KG1 (cell line): ENCODE measurements at regions not wholly inside any gene's neighbourhood (a gene's known extent, or its start where the extent isn't known, plus 50 kb on each side); places are given as distances from the start of the nearest gene placed in this dataset.
A peak's percentile ranks its signal among the peaks of the same experiment; 100 is the strongest.

Experiments
- DNase-seq: peaks from one replicate; lab custom pipeline; 2025; lab: John Stamatoyannopoulos, UW

DNA sequence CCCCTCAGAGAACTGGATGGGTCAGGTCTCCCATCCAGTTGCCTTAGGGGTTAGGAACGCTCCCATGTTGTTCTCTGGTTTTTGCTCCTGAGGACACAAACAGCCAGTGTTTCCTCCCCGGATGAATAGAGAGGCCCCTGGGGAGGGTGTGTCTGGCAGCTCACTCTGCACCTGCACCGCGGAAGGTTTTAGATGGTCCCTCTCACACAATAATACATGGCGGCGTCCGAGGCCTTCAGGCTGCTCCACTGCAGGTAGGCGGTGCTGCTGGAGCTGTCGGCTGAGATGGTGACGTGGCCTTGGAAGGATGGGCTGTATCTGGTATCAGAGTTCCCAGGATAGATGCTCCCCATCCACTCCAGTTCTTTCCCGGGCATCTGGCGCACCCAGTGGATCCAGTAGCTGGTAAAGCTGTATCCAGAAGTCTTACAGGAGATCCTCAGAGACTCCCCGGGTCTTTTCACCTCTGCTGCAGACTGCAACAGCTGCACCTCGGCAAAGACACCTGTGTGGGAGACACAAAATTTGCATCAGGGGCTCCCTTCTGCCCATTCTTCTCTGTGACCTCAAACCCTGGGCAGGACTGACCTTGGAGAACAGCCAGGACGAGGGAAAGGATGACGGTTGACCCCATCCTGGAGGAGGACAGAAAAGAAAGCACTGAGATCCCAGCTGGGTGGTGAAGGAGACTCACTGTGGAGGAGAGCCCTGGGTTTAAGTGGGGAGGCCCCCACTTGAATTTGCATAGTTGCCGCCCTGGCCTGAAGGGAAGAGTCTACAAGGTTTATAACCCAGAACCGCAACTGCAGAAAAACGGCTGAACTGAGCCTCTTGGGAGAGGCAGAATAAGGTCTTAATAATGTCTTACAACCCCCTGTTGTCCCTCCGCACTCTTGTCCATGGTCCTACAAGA lies 1324.8 kb downstream of the TMEM121 start:
- no peak for DNase-seq

- peak; percentile 85 for DNase-seq
Observed at GRCh38 chr14:106872611-106873446, 1346.4 kb downstream of the TMEM121 start.

DNA sequence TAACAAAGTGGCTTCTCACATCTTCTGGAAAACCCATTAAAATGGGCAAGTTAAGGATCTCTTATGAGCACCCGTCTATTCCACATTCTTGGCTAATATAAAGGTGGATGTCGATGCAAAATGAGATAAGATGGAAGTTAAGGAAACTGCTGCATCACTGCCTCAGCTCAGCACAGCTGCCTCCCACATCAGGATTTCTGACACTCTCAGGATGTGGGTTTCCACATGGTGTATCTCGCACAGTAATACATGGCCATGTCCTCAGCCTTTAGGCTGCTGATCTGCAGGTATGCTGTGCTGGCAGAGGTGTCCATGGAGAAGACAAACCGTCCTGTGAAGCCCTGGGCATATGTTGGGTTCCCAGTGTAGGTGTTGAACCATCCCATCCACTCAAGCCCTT lies 1348.0 kb downstream of the TMEM121 start:
- no peak for DNase-seq

- peak; percentile 58 for DNase-seq
Observed at GRCh38 chr14:106875503-106875902, 1349.1 kb downstream of the TMEM121 start.

- DNase-seq: no peak
Observed at GRCh38 chr14:106876711-106877110, 1350.3 kb downstream of the TMEM121 start.

GRCh38 chr14:106877517-106877916 lies 1351.1 kb downstream of the TMEM121 start:
- no peak for DNase-seq

DNA sequence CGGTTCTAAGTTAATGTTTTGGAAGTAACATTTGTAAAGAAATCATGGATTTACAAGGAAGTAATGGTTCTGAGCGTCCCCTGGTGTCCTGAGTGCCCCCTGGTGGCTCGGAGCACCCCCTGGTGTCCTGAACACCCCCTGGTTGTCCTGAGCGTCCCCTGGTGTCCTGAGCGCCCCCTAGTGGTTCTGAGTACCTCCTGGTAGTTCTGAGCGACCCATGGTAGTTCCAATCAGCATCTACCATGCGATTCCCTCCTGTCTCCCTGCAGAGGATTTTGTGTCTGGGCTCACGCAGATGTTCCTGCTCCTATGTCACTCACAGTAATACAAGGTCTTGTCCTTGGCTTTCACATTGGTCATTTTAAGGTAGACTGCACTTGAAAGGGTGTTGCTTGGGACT lies 1352.9 kb downstream of the TMEM121 start:
- DNase-seq: peak; percentile 42

- DNase-seq: no peak
Observed at GRCh38 chr14:106883218-106883692, 1356.9 kb downstream of the TMEM121 start.
